Lower lobe of right lung (tissue), 2 donors: ENCODE measurements at regions not wholly inside any gene's neighbourhood (a gene's known extent, or its start where the extent isn't known, plus 50 kb on each side); places are given as distances from the start of the nearest gene placed in this dataset.

Experiments
- ATAC-seq, 2 donors: fragments of 200-7000 bp; cut with Tn5 transposase; one replicate each; pipeline ENCODE4 v1.9.1; 2020 to 2022; ENCODE audit warnings: mild to moderate bottlenecking in 2 of 2, moderate library complexity in 2 of 2
- DNase-seq: peaks from one replicate; pipeline ENCODE4 v3.0.0-alpha.2; 2020
- H3K27ac ChIP-seq: fragments of 200-600 bp; one replicate; pipeline ENCODE4 v1.8.0; 2022
- H3K27me3 ChIP-seq: fragments of 200-600 bp; one replicate; pipeline ENCODE4 v1.8.0; 2022; ENCODE audit warnings: low read depth
- H3K36me3 ChIP-seq: fragments of 200-600 bp; one replicate; pipeline ENCODE4 v1.8.0; 2022; ENCODE audit warnings: mild to moderate bottlenecking
- H3K4me1 ChIP-seq: fragments of 200-600 bp; one replicate; pipeline ENCODE4 v1.8.0; 2022
- H3K4me3 ChIP-seq: fragments of 200-600 bp; one replicate; pipeline ENCODE4 v1.8.0; 2022; ENCODE audit warnings: mild to moderate bottlenecking
- H3K9me3 ChIP-seq: fragments of 200-600 bp; one replicate; pipeline ENCODE4 v1.8.0; 2022
- intact Hi-C: fragments of 100-400 bp; cut with DNase I; formaldehyde crosslinking; loops from one replicate; pipeline ENCODE4 v1.11.0; 2022
- TF ChIP-seq, protein P1 (sequence below): fragments of 200-600 bp; IDR thresholded peaks from one replicate; pipeline ENCODE4 v1.8.0; 2022; ENCODE audit warnings: antibody characterized with exemption, mild to moderate bottlenecking
- donor health status: DM: no; HTN: yes; CAD: no; lungs with severe emphysema.

DNA sequence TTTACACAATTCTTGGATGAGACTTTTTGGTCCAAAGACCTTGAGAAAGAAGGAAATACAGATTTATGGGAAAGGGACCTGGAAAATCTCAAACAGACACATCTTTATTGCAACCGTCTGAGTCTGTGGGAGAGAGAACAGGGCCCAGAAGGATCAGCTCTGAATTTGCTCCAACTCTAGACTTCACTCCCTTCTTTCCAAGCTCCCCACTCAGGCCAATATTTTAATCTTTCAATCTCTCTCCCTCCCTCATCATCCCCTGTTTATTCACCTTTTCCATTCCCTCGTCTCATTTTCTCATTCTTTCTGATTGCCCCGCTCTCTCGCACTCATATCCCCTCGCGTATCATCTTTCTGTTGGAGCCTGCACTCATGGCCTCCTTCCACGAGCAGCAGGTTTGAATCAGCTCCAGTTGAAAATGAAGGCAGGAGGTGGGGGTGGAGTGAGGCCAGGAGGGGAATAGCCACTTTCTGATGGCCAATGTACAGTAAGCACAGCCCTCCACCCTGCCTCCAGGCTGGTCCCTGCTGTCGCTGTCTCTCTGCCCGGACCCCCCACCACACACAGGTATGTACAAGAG, 63.6 kb upstream of the BOC start:
- Histone ChIP-seq H3K27me3 (no peaks in the 10 kb centered on the region), H3K9me3 (no peaks in the 10 kb centered on the region), H3K36me3 (no peaks in the 10 kb centered on the region), H3K4me3 (no peak overlapping the region), H3K27ac (no peak overlapping the region), H3K4me1 (no peaks in the 10 kb centered on the region)
- TF ChIP-seq, protein P1, sequence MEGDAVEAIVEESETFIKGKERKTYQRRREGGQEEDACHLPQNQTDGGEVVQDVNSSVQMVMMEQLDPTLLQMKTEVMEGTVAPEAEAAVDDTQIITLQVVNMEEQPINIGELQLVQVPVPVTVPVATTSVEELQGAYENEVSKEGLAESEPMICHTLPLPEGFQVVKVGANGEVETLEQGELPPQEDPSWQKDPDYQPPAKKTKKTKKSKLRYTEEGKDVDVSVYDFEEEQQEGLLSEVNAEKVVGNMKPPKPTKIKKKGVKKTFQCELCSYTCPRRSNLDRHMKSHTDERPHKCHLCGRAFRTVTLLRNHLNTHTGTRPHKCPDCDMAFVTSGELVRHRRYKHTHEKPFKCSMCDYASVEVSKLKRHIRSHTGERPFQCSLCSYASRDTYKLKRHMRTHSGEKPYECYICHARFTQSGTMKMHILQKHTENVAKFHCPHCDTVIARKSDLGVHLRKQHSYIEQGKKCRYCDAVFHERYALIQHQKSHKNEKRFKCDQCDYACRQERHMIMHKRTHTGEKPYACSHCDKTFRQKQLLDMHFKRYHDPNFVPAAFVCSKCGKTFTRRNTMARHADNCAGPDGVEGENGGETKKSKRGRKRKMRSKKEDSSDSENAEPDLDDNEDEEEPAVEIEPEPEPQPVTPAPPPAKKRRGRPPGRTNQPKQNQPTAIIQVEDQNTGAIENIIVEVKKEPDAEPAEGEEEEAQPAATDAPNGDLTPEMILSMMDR = no peak
- DNase-seq (no peak), ATAC-seq (no peak)
- intact Hi-C loops = no loop called here

DNA sequence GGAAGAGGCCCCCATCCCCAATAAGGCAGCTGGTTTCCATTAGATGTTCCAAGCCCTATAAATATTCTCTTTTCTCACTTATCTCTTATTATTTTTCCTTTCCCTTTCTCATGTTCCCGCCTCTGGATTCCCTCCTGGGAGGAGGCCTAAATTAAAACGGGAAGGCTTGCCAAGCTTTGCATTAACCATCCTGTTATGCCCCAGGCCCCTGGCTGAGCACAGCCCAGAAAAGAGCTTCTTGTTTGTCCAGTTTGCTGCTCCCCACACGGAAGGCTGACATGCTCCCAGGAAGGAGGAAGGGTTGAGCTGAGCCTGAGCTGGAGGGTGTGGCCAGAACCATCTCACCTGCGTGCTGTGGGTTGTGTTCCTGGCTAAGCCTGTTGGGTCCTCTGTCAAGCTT, 63.1 kb upstream of the BOC start:
- intact Hi-C loops = no loop called here

DNA sequence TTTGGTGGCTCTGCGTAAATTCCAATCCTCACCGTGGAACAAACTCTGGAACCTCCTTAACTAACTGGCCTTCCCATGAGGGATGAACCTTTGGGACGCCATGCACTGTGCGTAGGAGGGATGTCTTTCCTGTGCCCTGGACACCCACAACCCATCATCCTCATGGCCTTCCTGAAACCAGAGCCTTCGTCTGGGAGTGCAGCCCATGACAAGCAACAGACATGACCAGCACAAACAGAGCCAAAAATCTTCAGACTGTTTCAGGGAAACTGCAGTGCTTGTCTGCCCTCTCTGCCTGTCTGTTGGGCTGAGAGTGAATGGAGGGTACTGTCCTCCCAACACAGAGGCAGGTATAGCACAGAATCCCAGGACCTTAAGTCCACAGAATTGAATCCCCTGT, 61.1 kb upstream of the BOC start:
- H3K27ac ChIP-seq = no peak overlapping the region
- intact Hi-C loops = no loop called here
- no peak for DNase-seq

More for the DNA sequence above, 63.1 kb upstream of the BOC start:
- TF ChIP-seq, protein P1 = no peak
- Histone ChIP-seq H3K27ac (no peak overlapping the region), H3K4me3 (no peak overlapping the region), H3K4me1 (no peaks in the 10 kb centered on the region), H3K36me3 (no peaks in the 10 kb centered on the region), H3K27me3 (no peaks in the 10 kb centered on the region), H3K9me3 (no peaks in the 10 kb centered on the region)
- DNase-seq = no peak
- ATAC-seq = peak; percentile 16 to 23

DNA sequence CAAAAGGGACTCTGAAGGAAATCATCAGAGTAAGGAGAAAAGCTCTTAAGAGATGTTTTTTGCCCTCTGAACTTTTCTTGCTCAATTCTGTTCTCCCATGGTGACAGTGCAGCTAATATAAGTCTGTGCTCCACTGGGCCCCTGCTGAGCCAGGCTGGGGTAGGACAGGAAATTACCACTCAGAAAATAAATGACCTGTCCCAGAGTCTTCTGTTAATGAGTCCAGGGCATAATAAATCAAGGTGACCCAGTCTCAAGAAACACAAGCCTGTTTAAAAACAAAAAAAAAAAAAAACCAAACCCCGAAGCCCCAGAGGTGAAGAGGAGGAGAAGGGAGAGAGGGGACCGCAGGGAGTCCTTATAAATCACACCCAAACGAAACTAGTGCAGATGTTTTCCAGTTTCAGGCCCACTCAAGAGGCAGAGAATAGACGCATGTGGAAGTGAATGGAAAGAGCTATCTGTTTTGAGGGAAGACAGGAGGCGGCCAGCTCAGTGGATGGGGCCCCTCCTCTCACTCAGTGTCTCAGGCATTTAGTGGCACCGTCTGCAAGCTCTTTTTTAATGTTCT, 59.8 kb upstream of the BOC start:
- DNase-seq = no peak
- Histone ChIP-seq H3K27me3 (no peaks in the 10 kb centered on the region), H3K4me3 (no peak overlapping the region), H3K36me3 (no peaks in the 10 kb centered on the region), H3K4me1 (no peaks in the 10 kb centered on the region), H3K9me3 (no peaks in the 10 kb centered on the region), H3K27ac (peak overlapping the region; percentile 44)
- intact Hi-C loops = no loop called here
- TF ChIP-seq, protein P1 = no peak
- ATAC-seq = peak in 1 of 2 donors; percentile 44

More for the DNA sequence above, 61.1 kb upstream of the BOC start:
- TF ChIP-seq, protein P1 = no peak
- Histone ChIP-seq H3K36me3 (no peaks in the 10 kb centered on the region), H3K4me1 (no peaks in the 10 kb centered on the region), H3K9me3 (no peaks in the 10 kb centered on the region), H3K27me3 (no peaks in the 10 kb centered on the region), H3K4me3 (no peak overlapping the region)
- no peak for ATAC-seq

DNA sequence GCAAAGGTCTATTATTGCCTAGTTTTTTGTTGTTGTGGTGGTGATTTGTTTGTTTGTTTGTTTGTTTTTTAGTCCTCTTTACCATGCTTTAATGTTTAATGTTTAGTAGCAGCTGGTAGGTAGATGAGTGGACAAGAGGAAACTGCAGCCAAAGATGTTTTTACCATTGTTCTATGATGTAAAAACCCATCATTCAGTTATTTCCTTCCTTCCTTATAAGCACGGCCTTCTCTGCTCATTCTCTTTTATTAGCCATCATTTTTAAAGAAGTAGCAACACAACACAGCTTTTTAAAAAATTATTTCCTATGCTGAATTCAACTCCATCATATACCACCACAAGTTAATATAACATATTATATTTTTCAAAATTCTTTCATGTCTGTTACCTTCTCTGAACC, 58.5 kb upstream of the BOC start:
- no peaks in the 10 kb centered on the region for H3K4me1 ChIP-seq
- no peak overlapping the region for H3K4me3 ChIP-seq
- no peaks in the 10 kb centered on the region for H3K27me3 ChIP-seq
- no peak for ATAC-seq
- no peaks in the 10 kb centered on the region for H3K36me3 ChIP-seq
- intact Hi-C loops = no loop called here
- TF ChIP-seq, protein P1 = no peak
- no peak for DNase-seq
- no peak overlapping the region for H3K27ac ChIP-seq
- H3K9me3 ChIP-seq = no peaks in the 10 kb centered on the region
